GM19238 (cell line): ENCODE measurements at regions not wholly inside any gene's neighbourhood (a gene's known extent, or its start where the extent isn't known, plus 50 kb on each side); places are given as distances from the start of the nearest gene placed in this dataset.

Experiments
- DNase-seq: peaks from one replicate; pipeline ENCODE4 v3.0.0; 2011; ENCODE audit warnings: low spot score; ENCODE audit not compliant: insufficient read length

GRCh38 chr1:115577513-115577912 lies 64.3 kb upstream of the VANGL1 start:
- no peak for DNase-seq

GRCh38 chr1:115575661-115576060 lies 66.1 kb upstream of the VANGL1 start:
- no peak for DNase-seq

- DNase-seq = no peak
Observed at GRCh38 chr1:115572710-115573109, 69.1 kb upstream of the VANGL1 start.

GRCh38 chr1:115567431-115567830 lies 74.3 kb upstream of the VANGL1 start:
- no peak for DNase-seq

- no peak for DNase-seq
Observed at GRCh38 chr1:115565791-115566190, 76.0 kb upstream of the VANGL1 start.

- DNase-seq = no peak
Observed at GRCh38 chr1:115565353-115565752, 76.4 kb upstream of the VANGL1 start.

- DNase-seq = no peak
Observed at GRCh38 chr1:115564201-115564600, 77.6 kb upstream of the VANGL1 start.

GRCh38 chr1:115560027-115560426 lies 81.7 kb upstream of the VANGL1 start:
- DNase-seq = no peak

GRCh38 chr1:115558275-115558674 lies 83.5 kb upstream of the VANGL1 start:
- DNase-seq = no peak

GRCh38 chr1:115557715-115558114 lies 84.1 kb upstream of the VANGL1 start:
- DNase-seq = no peak

- no peak for DNase-seq
Observed at GRCh38 chr1:115556236-115556635, 85.5 kb upstream of the VANGL1 start.

GRCh38 chr1:115555446-115555845 lies 86.3 kb upstream of the VANGL1 start:
- DNase-seq = no peak

- no peak for DNase-seq
Observed at GRCh38 chr1:115547696-115548095, 94.1 kb upstream of the VANGL1 start.

GRCh38 chr1:115546846-115547245 lies 94.9 kb upstream of the VANGL1 start:
- no peak for DNase-seq

- no peak for DNase-seq
Observed at GRCh38 chr1:115545791-115546733, 95.7 kb upstream of the VANGL1 start.

GRCh38 chr1:115545096-115545720 lies 96.6 kb upstream of the VANGL1 start:
- DNase-seq = no peak

- no peak for DNase-seq
Observed at GRCh38 chr1:115544131-115544530, 97.6 kb upstream of the VANGL1 start.

- no peak for DNase-seq
Observed at GRCh38 chr1:115543247-115543646, 98.5 kb upstream of the VANGL1 start.

- DNase-seq = no peak
Observed at GRCh38 chr1:115539736-115540135, 102.0 kb upstream of the VANGL1 start.

- DNase-seq = no peak
Observed at GRCh38 chr1:115539061-115539460, 102.7 kb upstream of the VANGL1 start.

GRCh38 chr1:115538579-115538978 lies 103.2 kb upstream of the VANGL1 start:
- DNase-seq = no peak

- DNase-seq = no peak
Observed at GRCh38 chr1:115537415-115537814, 104.4 kb upstream of the VANGL1 start.
